ENCODE measurements at regions not wholly inside any gene's neighbourhood (a gene's known extent, or its start where the extent isn't known, plus 50 kb on each side); places are given as distances from the start of the nearest gene placed in this dataset.

- no peak for DNase-seq
Measured at GRCh38 chr3:111314181-111314873, 227.7 kb upstream of the CD96 start.

- no peak for DNase-seq
Measured at GRCh38 chr3:111314898-111315297, 227.1 kb upstream of the CD96 start.

GRCh38 chr3:111315930-111316587 lies 225.9 kb upstream of the CD96 start:
- DNase-seq, result no peak

- DNase-seq, result no peak
Measured at GRCh38 chr3:111318289-111318688, 223.7 kb upstream of the CD96 start.

- DNase-seq, result no peak
Measured at GRCh38 chr3:111319598-111319997, 222.4 kb upstream of the CD96 start.

- no peak for DNase-seq
Measured at GRCh38 chr3:111321786-111322185, 220.2 kb upstream of the CD96 start.

- no peak for DNase-seq
Measured at GRCh38 chr3:111323019-111323418, 219.0 kb upstream of the CD96 start.

- no peak for DNase-seq
Measured at GRCh38 chr3:111324151-111324550, 217.8 kb upstream of the CD96 start.

- peak; percentile 42 for DNase-seq
Measured at GRCh38 chr3:111324645-111325044, 217.4 kb upstream of the CD96 start.

- DNase-seq, result no peak
Measured at GRCh38 chr3:111325160-111325718, 216.8 kb upstream of the CD96 start.

- DNase-seq, result peak; percentile 56
Measured at GRCh38 chr3:111326144-111326995, 215.6 kb upstream of the CD96 start.

GRCh38 chr3:111331306-111331705 lies 210.7 kb upstream of the CD96 start:
- no peak for DNase-seq

- no peak for DNase-seq
Measured at GRCh38 chr3:111331912-111332311, 210.1 kb upstream of the CD96 start.

- no peak for DNase-seq
Measured at GRCh38 chr3:111332488-111333080, 209.4 kb upstream of the CD96 start.

- DNase-seq, result no peak
Measured at GRCh38 chr3:111333642-111334041, 208.4 kb upstream of the CD96 start.

- peak; percentile 34 for DNase-seq
Measured at GRCh38 chr3:111335512-111336303, 206.3 kb upstream of the CD96 start.

- DNase-seq, result peak; percentile 62
Measured at GRCh38 chr3:111336511-111336910, 205.5 kb upstream of the CD96 start.

- peak; percentile 66 for DNase-seq
Measured at GRCh38 chr3:111338059-111338698, 203.8 kb upstream of the CD96 start.

GRCh38 chr3:111339017-111339416 lies 203.0 kb upstream of the CD96 start:
- no peak for DNase-seq

GRCh38 chr3:111351334-111351733 lies 190.7 kb upstream of the CD96 start:
- DNase-seq, result no peak

- DNase-seq, result no peak
Measured at GRCh38 chr3:111352585-111352984, 189.4 kb upstream of the CD96 start.
